Endothelial cell of umbilical vein (primary cell): ENCODE measurements at regions not wholly inside any gene's neighbourhood (a gene's known extent, or its start where the extent isn't known, plus 50 kb on each side); places are given as distances from the start of the nearest gene placed in this dataset.

ENCODE experiments used
- BruUV-seq: library from RNA; stranded (reverse); fragments of 400-500 nt; replicated peaks from 2 replicates; lab custom pipeline; 2021; lab: Mats Ljungman, UMichigan
- CTCF ChIA-PET: fragments of 300-600, 350-600 bp; sonication (Branson Sonifier 250); formaldehyde crosslinking; loops from one replicate; lab custom pipeline; 2021; ENCODE audit warnings: antibody characterized with exemption, inconsistent platforms; lab: Charles Lee
- POLR2A ChIA-PET: fragments of 300-600, 350-600 bp; sonication (Branson Sonifier 250); formaldehyde crosslinking; loops from one replicate; lab custom pipeline; 2021; ENCODE audit warnings: antibody characterized with exemption, inconsistent platforms; lab: Charles Lee
- DNase-seq: peaks from one replicate; pipeline ENCODE4 v3.0.0-alpha.2; 2011; ENCODE audit warnings: low read depth, low spot score
- FAIRE-seq: peaks from 2 replicates; lab custom pipeline; 2011; peaks lifted over from hg19 to GRCh38; lab: Jason Lieb, UNC
- H2AFZ ChIP-seq: 2 replicates; pipeline ENCODE4 v1.6.0; 2012; ENCODE audit warnings: low read depth, low read length, control low read depth, inconsistent platforms
- H3K27ac ChIP-seq: 2 replicates; pipeline ENCODE4 v1.5.1; 2011; ENCODE audit warnings: low read depth, mild to moderate bottlenecking, control low read depth, low read length, moderate library complexity; ENCODE audit not compliant: insufficient read depth
- H3K27me3 ChIP-seq, 2 experiments: 2 replicates each; pipeline versions ENCODE4 v1.6.0 to v1.6.1; 2011; ENCODE audit warnings: low read length in 2 of 2, mixed read lengths in 1 of 2; ENCODE audit not compliant: control insufficient read depth in 2 of 2, insufficient read depth in 2 of 2
- H3K36me3 ChIP-seq, 2 experiments: 2 replicates in 1 of 2; 3 replicates in 1 of 2; pipeline ENCODE4 v1.5.1; 2011; ENCODE audit warnings: low read length in 2 of 2, mild to moderate bottlenecking in 1 of 2, moderate library complexity in 1 of 2; ENCODE audit not compliant: control insufficient read depth in 2 of 2, insufficient read depth in 2 of 2; ENCODE audit errors: extremely low read depth in 1 of 2
- H3K4me1 ChIP-seq: 3 replicates; pipeline ENCODE4 v1.5.1; 2011; ENCODE audit warnings: mild to moderate bottlenecking, low read length; ENCODE audit not compliant: control insufficient read depth, insufficient read depth; ENCODE audit errors: extremely low read depth
- H3K4me2 ChIP-seq: 2 replicates; pipeline ENCODE4 v1.6.1; 2011; ENCODE audit warnings: low read length, control low read depth, mixed read lengths; ENCODE audit not compliant: insufficient read depth
- H3K4me3 ChIP-seq, 3 experiments: fragments of 200-600 bp in 1 of 3; sonication (generic), shearing (Covaris generic) in 1 of 3; replicated peaks in 1 of 3; 2 replicates each; pipeline ENCODE4 v1.5.1; 2011 to 2016; ENCODE audit warnings: control low read depth in 3 of 3, low read length in 3 of 3, mild to moderate bottlenecking in 2 of 3, inconsistent platforms in 1 of 3, low read depth in 1 of 3, moderate library complexity in 1 of 3; ENCODE audit not compliant: insufficient read depth in 1 of 3
- H3K79me2 ChIP-seq: 2 replicates; pipeline ENCODE4 v1.6.0; 2012; ENCODE audit warnings: low read length, inconsistent platforms; ENCODE audit not compliant: control insufficient read depth, insufficient read depth
- H3K9ac ChIP-seq: replicated peaks from 2 replicates; pipeline ENCODE3; 2011; ENCODE audit warnings: low read length, control low read depth; ENCODE audit not compliant: insufficient read depth; ENCODE audit errors: extremely low read depth
- H3K9me1 ChIP-seq: replicated peaks from 3 replicates; pipeline ENCODE4 v1.6.0; 2011; ENCODE audit warnings: mild to moderate bottlenecking, low read length; ENCODE audit not compliant: control insufficient read depth, insufficient read depth; ENCODE audit errors: extremely low read depth
- H3K9me3 ChIP-seq: replicated peaks from 2 replicates; pipeline ENCODE4 v1.5.1; 2012; ENCODE audit warnings: low read length, inconsistent platforms; ENCODE audit not compliant: control insufficient read depth, insufficient read depth
- H4K20me1 ChIP-seq: replicated peaks from 2 replicates; pipeline ENCODE3; 2011; ENCODE audit warnings: mild to moderate bottlenecking, low read length; ENCODE audit not compliant: control insufficient read depth, insufficient read depth; ENCODE audit errors: extremely low read depth
- EZH2 ChIP-seq: IDR thresholded peaks from 2 replicates; pipeline ENCODE4 v1.6.1; 2012; ENCODE audit warnings: borderline replicate concordance, low read depth, mild to moderate bottlenecking, moderate library complexity, low read length, inconsistent platforms; ENCODE audit not compliant: severe bottlenecking
- FOS ChIP-seq: IDR thresholded peaks from 2 replicates; pipeline ENCODE4 v1.6.1; 2011; ENCODE audit warnings: mild to moderate bottlenecking, low read length, moderate library complexity, borderline replicate concordance; ENCODE audit not compliant: insufficient read depth
- GATA2 ChIP-seq: IDR thresholded peaks from 2 replicates; pipeline ENCODE4 v1.7.0; 2011; ENCODE audit warnings: low read depth, mild to moderate bottlenecking, moderate library complexity, mixed read lengths, low read length; ENCODE audit not compliant: insufficient read length, insufficient read depth
- JUN ChIP-seq: IDR thresholded peaks from 2 replicates; pipeline ENCODE4 v1.6.1; 2011; ENCODE audit warnings: borderline replicate concordance, low read depth; ENCODE audit not compliant: insufficient read length, insufficient read depth
- POLR2AphosphoS5 ChIP-seq: IDR thresholded peaks from 2 replicates; pipeline ENCODE4 v1.6.1; 2012; ENCODE audit warnings: low read depth, mild to moderate bottlenecking, control low read depth, low read length, moderate library complexity; ENCODE audit not compliant: insufficient read depth
- dilution Hi-C: fragments of 300-500 bp; cut with MboI; formaldehyde crosslinking; loops from one replicate; pipeline ENCODE4 v1.15.0; 2019; ENCODE audit warnings: low sequenced_read_pairs; ENCODE audit not compliant: extremely low pct_ligation_motif_present
- intact Hi-C: fragments of 100-400 bp; cut with micrococcal nuclease; formaldehyde crosslinking; loops from one replicate; pipeline ENCODE4 v1.10.0; 2022
- TF ChIP-seq, protein P1 (sequence below), 2 donors: IDR thresholded peaks; 1 replicate in 1 of 2; 2 replicates in 1 of 2; pipeline ENCODE4 v1.5.1; 2011; ENCODE audit warnings: low read length in 2 of 2, mild to moderate bottlenecking in 2 of 2, moderate library complexity in 2 of 2, control low read depth in 1 of 2, inconsistent platforms in 1 of 2, low read depth in 1 of 2; ENCODE audit not compliant: insufficient read depth in 1 of 2; ENCODE audit errors: extremely low read depth in 1 of 2
- TF ChIP-seq, protein P2 (sequence below): IDR thresholded peaks from 2 replicates; pipeline ENCODE4 v1.6.1; 2011; ENCODE audit not compliant: insufficient read depth, insufficient read length

DNA sequence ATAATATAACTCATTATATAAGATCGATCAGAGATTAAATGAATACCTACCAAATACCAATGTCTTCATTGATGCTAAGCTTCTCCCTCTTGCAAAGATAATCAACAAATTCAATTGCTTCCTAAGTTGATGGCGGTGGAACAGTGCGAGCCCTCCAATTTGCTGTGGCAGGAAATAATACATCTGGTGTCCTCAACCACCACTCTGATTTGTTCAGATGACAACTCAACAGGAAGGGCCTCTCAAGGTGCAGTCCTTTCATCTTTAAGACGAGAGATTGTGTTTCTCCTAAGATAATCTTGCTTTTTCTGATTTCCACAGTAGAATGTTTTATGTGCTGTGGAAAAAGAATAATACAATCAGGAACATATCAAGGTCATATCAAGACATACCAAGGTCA lies 56.6 kb upstream of the IGFBP2 start:
- ChIA-PET CTCF (interaction anchor here (1.1 kb wide), 1 partner anchor 39 kb away, joined by 3 read pairs; no protein-coding TSS in a partner anchor), POLR2A (no interaction called here)
- FAIRE-seq: no peak

More for the DNA sequence above, 56.6 kb upstream of the IGFBP2 start:
- no peaks in the 10 kb centered on the region for H4K20me1 ChIP-seq
- peaks cover 7 to 9% of the 10 kb centered on the region in 2 experiments for H3K27me3 ChIP-seq
- H3K4me3 ChIP-seq: no peak overlapping the region
- H3K27ac ChIP-seq: no peak overlapping the region
- no peaks in the 10 kb centered on the region for H3K79me2 ChIP-seq
- no peak overlapping the region for H3K9ac ChIP-seq
- no peak overlapping the region for H2AFZ ChIP-seq
- no peaks in the 10 kb centered on the region for H3K9me3 ChIP-seq
- no peak overlapping the region for H3K4me2 ChIP-seq
- H3K4me1 ChIP-seq: no peaks in the 10 kb centered on the region
- H3K9me1 ChIP-seq: no peaks in the 10 kb centered on the region
- TF ChIP-seq, protein P1, sequence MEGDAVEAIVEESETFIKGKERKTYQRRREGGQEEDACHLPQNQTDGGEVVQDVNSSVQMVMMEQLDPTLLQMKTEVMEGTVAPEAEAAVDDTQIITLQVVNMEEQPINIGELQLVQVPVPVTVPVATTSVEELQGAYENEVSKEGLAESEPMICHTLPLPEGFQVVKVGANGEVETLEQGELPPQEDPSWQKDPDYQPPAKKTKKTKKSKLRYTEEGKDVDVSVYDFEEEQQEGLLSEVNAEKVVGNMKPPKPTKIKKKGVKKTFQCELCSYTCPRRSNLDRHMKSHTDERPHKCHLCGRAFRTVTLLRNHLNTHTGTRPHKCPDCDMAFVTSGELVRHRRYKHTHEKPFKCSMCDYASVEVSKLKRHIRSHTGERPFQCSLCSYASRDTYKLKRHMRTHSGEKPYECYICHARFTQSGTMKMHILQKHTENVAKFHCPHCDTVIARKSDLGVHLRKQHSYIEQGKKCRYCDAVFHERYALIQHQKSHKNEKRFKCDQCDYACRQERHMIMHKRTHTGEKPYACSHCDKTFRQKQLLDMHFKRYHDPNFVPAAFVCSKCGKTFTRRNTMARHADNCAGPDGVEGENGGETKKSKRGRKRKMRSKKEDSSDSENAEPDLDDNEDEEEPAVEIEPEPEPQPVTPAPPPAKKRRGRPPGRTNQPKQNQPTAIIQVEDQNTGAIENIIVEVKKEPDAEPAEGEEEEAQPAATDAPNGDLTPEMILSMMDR (IDR thresholded peaks at IDR 0.05; ENCODE audit: extremely low read depth in 1 of 2, insufficient read depth in 1 of 2, low read depth in 1 of 2, low read length in 2 of 2): no peak
- no peak for TF ChIP-seq FOS
- TF ChIP-seq POLR2AphosphoS5: no peak
- no peak for TF ChIP-seq EZH2
- no peak for TF ChIP-seq GATA2
- TF ChIP-seq, protein P2, sequence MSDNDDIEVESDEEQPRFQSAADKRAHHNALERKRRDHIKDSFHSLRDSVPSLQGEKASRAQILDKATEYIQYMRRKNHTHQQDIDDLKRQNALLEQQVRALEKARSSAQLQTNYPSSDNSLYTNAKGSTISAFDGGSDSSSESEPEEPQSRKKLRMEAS: no peak
- TF ChIP-seq JUN: no peak
- dilution Hi-C loops (no loop called here), intact Hi-C loops (no loop called here)
- no TSS peak for BruUV-seq
- DNase-seq: no peak
- no peaks in the 10 kb centered on the region for H3K36me3 ChIP-seq
